DND-41 (cell line): ENCODE measurements at regions not wholly inside any gene's neighbourhood (a gene's known extent, or its start where the extent isn't known, plus 50 kb on each side); places are given as distances from the start of the nearest gene placed in this dataset.

Experiments used
- CTCF ChIP-seq: IDR thresholded peaks from 2 replicates; pipeline ENCODE4 v1.5.1; 2012; ENCODE audit warnings: borderline replicate concordance, low read length, moderate library complexity, mild to moderate bottlenecking; ENCODE audit not compliant: poor library complexity, severe bottlenecking; ENCODE audit errors: extremely low read depth
- EZH2 ChIP-seq: IDR thresholded peaks from 3 replicates; pipeline ENCODE4 v1.6.1; 2012; ENCODE audit warnings: borderline replicate concordance, low read depth, mild to moderate bottlenecking, moderate library complexity, low read length, inconsistent platforms; ENCODE audit not compliant: severe bottlenecking

- TF ChIP-seq EZH2, result no peak
- TF ChIP-seq CTCF, result no peak
Observed at GRCh38 chr15:85297537-85297936, 82.9 kb upstream of the AKAP13 start.
